ENCODE measurements at regions not wholly inside any gene's neighbourhood (a gene's known extent, or its start where the extent isn't known, plus 50 kb on each side); places are given as distances from the start of the nearest gene placed in this dataset.

GRCh38 chr6:131387562-131388447, 185.2 kb upstream of the ARG1 start:
- ATAC-seq, result no peak
- no peak for DNase-seq
- Mint-ChIP-seq H3K9me3 (no peaks in the 10 kb centered on the region), H3K27me3 (no peaks in the 10 kb centered on the region), H3K4me1 (ENCODE audit: low read depth) (peaks cover 4% of the 10 kb centered on the region), H3K36me3 (ENCODE audit: low read depth) (peaks cover 4% of the 10 kb centered on the region), H3K4me3 (no peak overlapping the region), H3K27ac (no peak overlapping the region)
- TF ChIP-seq CTCF (IDR thresholded peaks at IDR 0.05), result no peak
- intact Hi-C loops (cut with micrococcal nuclease), result no loop called here
- POLR2A ChIA-PET, result interaction anchor here (0.6 to 0.7 kb wide), 2 partner anchors 9 to 205 kb away, joined by 3 read pairs; no protein-coding TSS in a partner anchor
- CTCF ChIA-PET, result interaction anchor here (1.2 kb wide), 1 partner anchor 132 kb away, joined by 3 read pairs; no protein-coding TSS in a partner anchor

GRCh38 chr6:131390322-131390721, 182.7 kb upstream of the ARG1 start:
- Mint-ChIP-seq H3K4me3 (no peak overlapping the region), H3K27me3 (no peaks in the 10 kb centered on the region), H3K36me3 (ENCODE audit: low read depth) (peaks cover 11% of the 10 kb centered on the region), H3K27ac (no peak overlapping the region), H3K9me3 (peaks cover 5% of the 10 kb centered on the region), H3K4me1 (ENCODE audit: low read depth) (peaks cover 10% of the 10 kb centered on the region)
- POLR2A ChIA-PET, result no interaction called here
- TF ChIP-seq CTCF (IDR thresholded peaks at IDR 0.05), result no peak
- intact Hi-C loops (cut with micrococcal nuclease), result no loop called here
- no peak for ATAC-seq
- no peak for DNase-seq
- CTCF ChIA-PET, result no interaction called here

GRCh38 chr6:131391116-131391515, 181.9 kb upstream of the ARG1 start:
- POLR2A ChIA-PET, result no interaction called here
- CTCF ChIA-PET, result no interaction called here
- no peak for TF ChIP-seq CTCF (IDR thresholded peaks at IDR 0.05)

GRCh38 chr6:131393433-131393832, 179.6 kb upstream of the ARG1 start:
- Mint-ChIP-seq H3K9me3 (peaks cover 8% of the 10 kb centered on the region), H3K36me3 (ENCODE audit: low read depth) (peaks cover 14% of the 10 kb centered on the region), H3K4me3 (no peak overlapping the region), H3K27ac (no peak overlapping the region), H3K4me1 (ENCODE audit: low read depth) (peaks cover 9% of the 10 kb centered on the region), H3K27me3 (no peaks in the 10 kb centered on the region)
- POLR2A ChIA-PET, result no interaction called here
- ATAC-seq, result no peak
- DNase-seq, result no peak
- TF ChIP-seq CTCF (IDR thresholded peaks at IDR 0.05), result no peak
- CTCF ChIA-PET, result interaction anchor here (0.8 kb wide), 1 partner anchor 9 kb away, joined by 3 read pairs; no protein-coding TSS in a partner anchor
- intact Hi-C loops (cut with micrococcal nuclease), result no loop called here

More at GRCh38 chr6:131391116-131391515, 181.9 kb upstream of the ARG1 start:
- Mint-ChIP-seq H3K27ac (no peak overlapping the region), H3K4me3 (no peak overlapping the region), H3K9me3 (peaks cover 8% of the 10 kb centered on the region), H3K4me1 (ENCODE audit: low read depth) (peaks cover 10% of the 10 kb centered on the region), H3K36me3 (ENCODE audit: low read depth) (peaks cover 14% of the 10 kb centered on the region), H3K27me3 (no peaks in the 10 kb centered on the region)
- ATAC-seq (no peak), DNase-seq (no peak)
- intact Hi-C loops (cut with micrococcal nuclease), result no loop called here

GRCh38 chr6:131394768-131395432, 178.1 kb upstream of the ARG1 start:
- Mint-ChIP-seq H3K27me3 (no peaks in the 10 kb centered on the region), H3K4me3 (no peak overlapping the region), H3K9me3 (peaks cover 8% of the 10 kb centered on the region), H3K4me1 (ENCODE audit: low read depth) (peaks cover 7% of the 10 kb centered on the region), H3K36me3 (ENCODE audit: low read depth) (peaks cover 16% of the 10 kb centered on the region), H3K27ac (no peak overlapping the region)
- DNase-seq (no peak), ATAC-seq (no peak)
- ChIA-PET POLR2A (no interaction called here), CTCF (no interaction called here)
- intact Hi-C loops (cut with micrococcal nuclease), result no loop called here
- TF ChIP-seq CTCF (IDR thresholded peaks at IDR 0.05), result no peak

Data from activated CD8-positive, alpha-beta T cell treated with anti-CD3 and anti-CD28 coated beads for 36 hours (primary cell).